Lung (tissue), 11 donors: ENCODE measurements at regions not wholly inside any gene's neighbourhood (a gene's known extent, or its start where the extent isn't known, plus 50 kb on each side); places are given as distances from the start of the nearest gene placed in this dataset.
A peak's percentile ranks its signal among the peaks of the same experiment; 100 is the strongest.

Source experiments
- ATAC-seq: fragments of 200-7000 bp; cut with Tn5 transposase; one replicate; pipeline ENCODE4 v1.9.1; 2020; ENCODE audit warnings: moderate number of reproducible peaks; ENCODE audit not compliant: insufficient read depth, low FRiP score
- DNase-seq, 3 donors: peaks; one replicate each; pipeline ENCODE4 v3.0.0-alpha.2; 2013 to 2017
- H3K27ac ChIP-seq, 2 donors: one replicate each; pipeline ENCODE4 v1.5.1; 2013; ENCODE audit warnings: mild to moderate bottlenecking in 2 of 2, moderate library complexity in 2 of 2, control low read depth in 1 of 2, inconsistent platforms in 1 of 2, low read depth in 1 of 2, low read length in 1 of 2
- H3K27me3 ChIP-seq, 3 donors: one replicate each; pipeline ENCODE4 v1.5.1; 2013; ENCODE audit warnings: low read length in 2 of 3; ENCODE audit not compliant: control insufficient read depth in 3 of 3, insufficient read depth in 3 of 3
- H3K36me3 ChIP-seq, 4 donors: one replicate each; pipeline ENCODE4 v1.5.1; 2013; ENCODE audit warnings: low read length in 4 of 4, mild to moderate bottlenecking in 1 of 4, moderate library complexity in 1 of 4; ENCODE audit not compliant: control insufficient read depth in 4 of 4, insufficient read depth in 4 of 4
- H3K4me1 ChIP-seq, 5 donors: one replicate each; pipeline ENCODE4 v1.5.1; 2013; ENCODE audit warnings: low read length in 5 of 5, mild to moderate bottlenecking in 2 of 5, moderate library complexity in 1 of 5; ENCODE audit not compliant: control insufficient read depth in 5 of 5, insufficient read depth in 5 of 5
- H3K4me3 ChIP-seq: one replicate; pipeline ENCODE4 v1.5.1; 2013; ENCODE audit warnings: mild to moderate bottlenecking, control low read depth, moderate library complexity
- H3K9ac ChIP-seq, 2 donors: one replicate each; pipeline ENCODE4 v1.5.1; 2013; ENCODE audit warnings: low read length in 2 of 2, control low read depth in 1 of 2; ENCODE audit not compliant: insufficient read depth in 1 of 2
- H3K9me3 ChIP-seq, 4 donors: one replicate each; pipeline ENCODE4 v1.5.1; 2013; ENCODE audit warnings: low read length in 3 of 4, mild to moderate bottlenecking in 1 of 4, moderate library complexity in 1 of 4; ENCODE audit not compliant: control insufficient read depth in 4 of 4, insufficient read depth in 3 of 4
- CTCF ChIP-seq: IDR thresholded peaks from 2 replicates; pipeline ENCODE4 v1.5.1; 2012; ENCODE audit warnings: mild to moderate bottlenecking; ENCODE audit errors: control extremely low read depth, extremely low read depth
- WGBS, 2 donors: extraction: QIAGEN DNeasy Blood & Tissue Kit; methylation state at CpG; one replicate each; pipeline ENCODE4 v1.1.7; 2013; 5-methylcytosine and 5-hydroxymethylcytosine counted together
- donor health status: control.
- donor health status: control.
- donor health status: Bipolar disorder and iron deficiency.
- donor health status: healthy.
- donor health status: DM: yes; HTN: yes; CAD: no.

GRCh38 chr15:98455904-98456303 lies 192.4 kb upstream of the IGF1R start:
- Histone ChIP-seq H3K4me1 (no peaks in the 10 kb centered on the region), H3K9ac (no peak overlapping the region), H3K36me3 (no peaks in the 10 kb centered on the region), H3K4me3 (no peak overlapping the region), H3K27ac (no peak overlapping the region), H3K27me3 (no peaks in the 10 kb centered on the region), H3K9me3 (no peaks in the 10 kb centered on the region)
- peak in 1 of 3 donors; percentile 16 for DNase-seq
- TF ChIP-seq CTCF, result no peak
- no peak for ATAC-seq
- WGBS, 2 donors, result 90 to 93% methylated on average over 5 of the region's 5 CpGs

GRCh38 chr15:98476559-98476958 lies 171.8 kb upstream of the IGF1R start:
- DNase-seq, result no peak
- TF ChIP-seq CTCF, result no peak
- Histone ChIP-seq H3K27me3 (no peaks in the 10 kb centered on the region), H3K27ac (no peak overlapping the region), H3K4me3 (no peak overlapping the region), H3K9me3 (peaks cover 0 to 9% (median 5%) of the 10 kb centered on the region in 4 donors), H3K4me1 (no peaks in the 10 kb centered on the region), H3K9ac (no peak overlapping the region), H3K36me3 (no peaks in the 10 kb centered on the region)
- ATAC-seq, result no peak
- 74 to 92% methylated on average over 1 of the region's 1 CpG for WGBS, 2 donors

- Histone ChIP-seq H3K27ac (no peak overlapping the region), H3K4me3 (no peak overlapping the region), H3K9ac (no peak overlapping the region), H3K27me3 (no peaks in the 10 kb centered on the region), H3K9me3 (peaks cover 0 to 7% (median 4%) of the 10 kb centered on the region in 4 donors), H3K36me3 (no peaks in the 10 kb centered on the region), H3K4me1 (no peaks in the 10 kb centered on the region)
- 65 to 80% methylated on average over 11 of the region's 11 CpGs for WGBS, 2 donors
- ATAC-seq (no peak), DNase-seq (no peak)
- TF ChIP-seq CTCF, result no peak
Measured at GRCh38 chr15:98480844-98481243, 167.5 kb upstream of the IGF1R start.

GRCh38 chr15:98483575-98484130 lies 164.7 kb upstream of the IGF1R start:
- no peak for DNase-seq
- ATAC-seq, result no peak
- no peaks in the 10 kb centered on the region for H3K36me3 ChIP-seq

More at GRCh38 chr15:98483575-98484130, 164.7 kb upstream of the IGF1R start:
- 96% methylated on average over 1 of the region's 1 CpG for WGBS, 2 donors
- no peak for TF ChIP-seq CTCF
- no peaks in the 10 kb centered on the region for H3K27me3 ChIP-seq
- H3K4me1 ChIP-seq, result no peaks in the 10 kb centered on the region
- H3K9ac ChIP-seq, result no peak overlapping the region
- H3K4me3 ChIP-seq, result no peak overlapping the region
- no peak overlapping the region for H3K27ac ChIP-seq
- peaks cover 0 to 2% (median under 1%) of the 10 kb centered on the region in 4 donors for H3K9me3 ChIP-seq
